Lower lobe of right lung (tissue), 2 donors: ENCODE measurements at regions not wholly inside any gene's neighbourhood (a gene's known extent, or its start where the extent isn't known, plus 50 kb on each side); places are given as distances from the start of the nearest gene placed in this dataset.

ENCODE experiments used
- ATAC-seq, 2 donors: fragments of 200-7000 bp; cut with Tn5 transposase; one replicate each; pipeline ENCODE4 v1.9.1; 2020 to 2022; ENCODE audit warnings: mild to moderate bottlenecking in 2 of 2, moderate library complexity in 2 of 2
- DNase-seq: peaks from one replicate; pipeline ENCODE4 v3.0.0-alpha.2; 2020
- H3K27ac ChIP-seq: fragments of 200-600 bp; one replicate; pipeline ENCODE4 v1.8.0; 2022
- H3K27me3 ChIP-seq: fragments of 200-600 bp; one replicate; pipeline ENCODE4 v1.8.0; 2022; ENCODE audit warnings: low read depth
- H3K36me3 ChIP-seq: fragments of 200-600 bp; one replicate; pipeline ENCODE4 v1.8.0; 2022; ENCODE audit warnings: mild to moderate bottlenecking
- H3K4me1 ChIP-seq: fragments of 200-600 bp; one replicate; pipeline ENCODE4 v1.8.0; 2022
- H3K4me3 ChIP-seq: fragments of 200-600 bp; one replicate; pipeline ENCODE4 v1.8.0; 2022; ENCODE audit warnings: mild to moderate bottlenecking
- H3K9me3 ChIP-seq: fragments of 200-600 bp; one replicate; pipeline ENCODE4 v1.8.0; 2022
- CTCF ChIP-seq: fragments of 200-600 bp; IDR thresholded peaks from one replicate; pipeline ENCODE4 v1.8.0; 2022; ENCODE audit warnings: antibody characterized with exemption, mild to moderate bottlenecking
- intact Hi-C: fragments of 100-400 bp; cut with DNase I; formaldehyde crosslinking; loops from one replicate; pipeline ENCODE4 v1.11.0; 2022
- donor health status: DM: no; HTN: yes; CAD: no; lungs with severe emphysema.

GRCh38 chr11:92510591-92510990 is 286.0 kb downstream of the FAT3 start:
- ATAC-seq (no peak), DNase-seq (no peak)
- no peak for TF ChIP-seq CTCF
- no peak overlapping the region for H3K4me3 ChIP-seq
- no peaks in the 10 kb centered on the region for H3K9me3 ChIP-seq
- H3K36me3 ChIP-seq = no peaks in the 10 kb centered on the region
- intact Hi-C loops = no loop called here
- H3K27me3 ChIP-seq = no peaks in the 10 kb centered on the region
- H3K4me1 ChIP-seq = no peaks in the 10 kb centered on the region
- H3K27ac ChIP-seq = no peak overlapping the region

- Histone ChIP-seq H3K27me3 (no peaks in the 10 kb centered on the region), H3K9me3 (no peaks in the 10 kb centered on the region), H3K36me3 (no peaks in the 10 kb centered on the region), H3K4me3 (no peak overlapping the region), H3K4me1 (no peaks in the 10 kb centered on the region), H3K27ac (no peak overlapping the region)
- TF ChIP-seq CTCF = no peak
- ATAC-seq (no peak), DNase-seq (no peak)
- intact Hi-C loops = no loop called here
Observed at GRCh38 chr11:92511522-92512203, 287.0 kb downstream of the FAT3 start.

- Histone ChIP-seq H3K4me1 (no peaks in the 10 kb centered on the region), H3K4me3 (no peak overlapping the region), H3K36me3 (no peaks in the 10 kb centered on the region), H3K9me3 (no peaks in the 10 kb centered on the region), H3K27ac (no peak overlapping the region), H3K27me3 (no peaks in the 10 kb centered on the region)
- no peak for TF ChIP-seq CTCF
- DNase-seq (no peak), ATAC-seq (no peak)
- intact Hi-C loops = no loop called here
Observed at GRCh38 chr11:92512204-92512569, 287.6 kb downstream of the FAT3 start.

- Histone ChIP-seq H3K27ac (no peak overlapping the region), H3K9me3 (no peaks in the 10 kb centered on the region), H3K4me3 (no peak overlapping the region), H3K4me1 (no peaks in the 10 kb centered on the region), H3K27me3 (no peaks in the 10 kb centered on the region), H3K36me3 (no peaks in the 10 kb centered on the region)
- ATAC-seq (no peak), DNase-seq (no peak)
- intact Hi-C loops = no loop called here
- no peak for TF ChIP-seq CTCF
Observed at GRCh38 chr11:92523611-92524010, 299.0 kb downstream of the FAT3 start.

- no peak overlapping the region for H3K4me3 ChIP-seq
- H3K9me3 ChIP-seq = no peaks in the 10 kb centered on the region
- intact Hi-C loops = no loop called here
- no peaks in the 10 kb centered on the region for H3K4me1 ChIP-seq
- no peak for ATAC-seq
- H3K36me3 ChIP-seq = no peaks in the 10 kb centered on the region
- no peak overlapping the region for H3K27ac ChIP-seq
- no peak for TF ChIP-seq CTCF
- no peaks in the 10 kb centered on the region for H3K27me3 ChIP-seq
- no peak for DNase-seq
Observed at GRCh38 chr11:92524542-92524941, 299.9 kb downstream of the FAT3 start.
